Pancreas (tissue), 10 donors: ENCODE measurements at regions not wholly inside any gene's neighbourhood (a gene's known extent, or its start where the extent isn't known, plus 50 kb on each side); places are given as distances from the start of the nearest gene placed in this dataset.

Source experiments
- ATAC-seq, 4 donors: fragments of 200-7000 bp; cut with Tn5 transposase; one replicate each; pipeline versions ENCODE4 v1.8.0 to v1.9.1; 2020; ENCODE audit warnings: mild to moderate bottlenecking in 4 of 4, moderate library complexity in 4 of 4
- DNase-seq, 6 donors: peaks; one replicate each; pipeline ENCODE4 v3.0.0-alpha.2; 2020
- FAIRE-seq: peaks from 2 replicates; lab custom pipeline; 2012; peaks lifted over from hg19 to GRCh38; lab: Jason Lieb, UNC
- H3K27ac ChIP-seq, 4 donors: fragments of 200-600 bp; sonication (generic); 1 replicate in 3 of 4; 2 replicates in 1 of 4; pipeline versions ENCODE4 v1.5.0 to v1.8.0; 2020
- H3K27me3 ChIP-seq, 4 donors: fragments of 200-600 bp; one replicate each; pipeline ENCODE4 v1.8.0; 2021
- H3K36me3 ChIP-seq, 3 donors: fragments of 200-600 bp; sonication (generic) in 1 of 3; one replicate each; pipeline versions ENCODE4 v1.5.0 to v1.8.0; 2020 to 2021
- H3K4me1 ChIP-seq, 3 donors: fragments of 200-600 bp; one replicate each; pipeline ENCODE4 v1.8.0; 2021
- H3K4me3 ChIP-seq, 4 donors: fragments of 200-600 bp; sonication (generic) in 2 of 4; one replicate each; pipeline versions ENCODE4 v1.5.0 to v1.8.0; 2020 to 2021
- H3K9me3 ChIP-seq, 4 donors: fragments of 200-600 bp; one replicate each; pipeline ENCODE4 v1.8.0; 2021
- CTCF ChIP-seq, 4 donors: fragments of 200-600 bp; sonication (generic) in 3 of 4; IDR thresholded peaks; one replicate each; pipeline versions ENCODE4 v1.5.0 to v1.8.0; 2021; ENCODE audit warnings: antibody characterized with exemption in 4 of 4
- WGBS, 2 donors: extraction: QIAGEN DNeasy Blood & Tissue Kit; methylation state at CpG; one replicate each; pipeline ENCODE4 v1.1.7; 2013; 5-methylcytosine and 5-hydroxymethylcytosine counted together
- intact Hi-C, 3 donors: fragments of 100-400 bp; cut with DNase I; formaldehyde crosslinking; loops; one replicate each; pipeline versions ENCODE4 v1.11.1 to v1.14.2; 2022
- donor health status: healthy with polysubstance abuse.
- donor health status: DM: no; HTN: no; CAD: no; lungs with moderate emphysema.
- donor health status: DM: no; HTN: no; CAD: no.
- donor health status: control.
- donor health status: control.
- donor health status: Bipolar disorder and iron deficiency.
- donor health status: DM: yes; HTN: yes; CAD: no.
- donor health status: DM: no; HTN: no; CAD: no.
- donor health status: DM: no; HTN: no; CAD: no.
- donor health status: DM: yes; HTN: yes; CAD: no.

GRCh38 chr5:152290181-152290580 is 114.9 kb downstream of the NMUR2 start:
- Histone ChIP-seq H3K27me3 (no peaks in the 10 kb centered on the region), H3K4me3 (no peak overlapping the region), H3K9me3 (no peaks in the 10 kb centered on the region), H3K4me1 (no peaks in the 10 kb centered on the region), H3K27ac (no peak overlapping the region), H3K36me3 (no peaks in the 10 kb centered on the region)
- no peak for TF ChIP-seq CTCF (IDR thresholded peaks at IDR 0.05)
- DNase-seq (no peak), FAIRE-seq (no peak), ATAC-seq (no peak)
- 36 to 37% methylated on average over 5 of the region's 5 CpGs for WGBS, 2 donors
- intact Hi-C loops = no loop called here

GRCh38 chr5:152288917-152289595 is 116.0 kb downstream of the NMUR2 start:
- no peak overlapping the region for H3K27ac ChIP-seq
- no peak for FAIRE-seq
- 20 to 24% methylated on average over 3 of the region's 3 CpGs for WGBS, 2 donors

GRCh38 chr5:152288499-152288898 is 116.6 kb downstream of the NMUR2 start:
- 49 to 60% methylated on average over 6 of the region's 6 CpGs for WGBS, 2 donors
- no peak overlapping the region for H3K27ac ChIP-seq
- no peak for TF ChIP-seq CTCF (IDR thresholded peaks at IDR 0.05)
- ATAC-seq (peak in 2 of 4 donors; percentile 22 to 44), DNase-seq (peak in 1 of 6 donors; percentile 25), FAIRE-seq (no peak)
- H3K4me1 ChIP-seq = no peaks in the 10 kb centered on the region
- no peak overlapping the region for H3K4me3 ChIP-seq
- H3K27me3 ChIP-seq = no peaks in the 10 kb centered on the region
- no peaks in the 10 kb centered on the region for H3K36me3 ChIP-seq
- H3K9me3 ChIP-seq = no peaks in the 10 kb centered on the region
- intact Hi-C loops = no loop called here

More at GRCh38 chr5:152288917-152289595, 116.0 kb downstream of the NMUR2 start:
- Histone ChIP-seq H3K36me3 (no peaks in the 10 kb centered on the region), H3K4me1 (no peaks in the 10 kb centered on the region), H3K27me3 (no peaks in the 10 kb centered on the region), H3K9me3 (no peaks in the 10 kb centered on the region), H3K4me3 (no peak overlapping the region)
- ATAC-seq (peak in 2 of 4 donors; percentile 19 to 23), DNase-seq (no peak)
- intact Hi-C loops = no loop called here
- no peak for TF ChIP-seq CTCF (IDR thresholded peaks at IDR 0.05)

- H3K9me3 ChIP-seq = no peaks in the 10 kb centered on the region
- TF ChIP-seq CTCF (IDR thresholded peaks at IDR 0.05) = no peak
- no peak overlapping the region for H3K27ac ChIP-seq
- ATAC-seq (no peak), DNase-seq (no peak), FAIRE-seq (no peak)
- intact Hi-C loops = no loop called here
- H3K27me3 ChIP-seq = no peaks in the 10 kb centered on the region
- no peaks in the 10 kb centered on the region for H3K36me3 ChIP-seq
- 43 to 53% methylated on average over 3 of the region's 3 CpGs for WGBS, 2 donors
- no peaks in the 10 kb centered on the region for H3K4me1 ChIP-seq
- no peak overlapping the region for H3K4me3 ChIP-seq
Observed at GRCh38 chr5:152285764-152286163, 119.3 kb downstream of the NMUR2 start.

GRCh38 chr5:152282331-152282730 is 122.7 kb downstream of the NMUR2 start:
- H3K4me1 ChIP-seq = no peaks in the 10 kb centered on the region
- H3K9me3 ChIP-seq = no peaks in the 10 kb centered on the region
- no peak overlapping the region for H3K27ac ChIP-seq
- H3K4me3 ChIP-seq = no peak overlapping the region
- DNase-seq (no peak), FAIRE-seq (no peak), ATAC-seq (no peak)
- TF ChIP-seq CTCF (IDR thresholded peaks at IDR 0.05) = no peak
- H3K27me3 ChIP-seq = no peaks in the 10 kb centered on the region
- intact Hi-C loops = no loop called here
- H3K36me3 ChIP-seq = no peaks in the 10 kb centered on the region
- 49 to 54% methylated on average over 1 of the region's 1 CpG for WGBS, 2 donors
